IMR-90 (cell line): ENCODE measurements at regions not wholly inside any gene's neighbourhood (a gene's known extent, or its start where the extent isn't known, plus 50 kb on each side); places are given as distances from the start of the nearest gene placed in this dataset.

ENCODE experiments used
- ATAC-seq: fragments of 200-7000 bp; cut with Tn5 transposase; 2 replicates; pipeline ENCODE4 v1.9.1; 2020; ENCODE audit warnings: low read depth, mild to moderate bottlenecking, moderate library complexity
- BruUV-seq: library from RNA; stranded (reverse); fragments of 400-500 nt; replicated peaks from 2 replicates; lab custom pipeline; 2021; lab: Mats Ljungman, UMichigan
- CTCF ChIA-PET: fragments of 300-600 bp; formaldehyde crosslinking; extraction: SDS; loops from one replicate; lab custom pipeline; 2021; ENCODE audit warnings: antibody characterized with exemption; lab: Yijun Ruan, JAX
- POLR2A ChIA-PET: fragments of 300-600 bp; sonication (Branson Sonifier 250); formaldehyde crosslinking; loops from one replicate; lab custom pipeline; 2022; ENCODE audit warnings: antibody characterized with exemption; ENCODE audit not compliant: unreplicated experiment; lab: Charles Lee
- DNase-seq: peaks from one replicate; pipeline ENCODE4 v3.0.0; 2013
- H2AFZ ChIP-seq: replicated peaks from 2 replicates; pipeline ENCODE3; 2013; ENCODE audit warnings: low read length, mild to moderate bottlenecking; ENCODE audit not compliant: poor library complexity
- H2AK5ac ChIP-seq: 2 replicates; pipeline ENCODE4 v1.6.1; 2013; ENCODE audit warnings: low read depth, low read length, inconsistent platforms
- H2AK9ac ChIP-seq: replicated peaks from 2 replicates; pipeline ENCODE3; 2013; ENCODE audit warnings: mild to moderate bottlenecking, low read depth, low read length, moderate library complexity; ENCODE audit not compliant: poor library complexity
- H2BK120ac ChIP-seq: 2 replicates; pipeline ENCODE4 v1.6.1; 2013; ENCODE audit warnings: low read depth, low read length, inconsistent platforms
- H2BK15ac ChIP-seq: 3 replicates; pipeline ENCODE4 v1.6.1; 2013; ENCODE audit warnings: low read depth, low read length, inconsistent platforms
- H2BK20ac ChIP-seq: 2 replicates; pipeline ENCODE4 v1.6.1; 2013; ENCODE audit warnings: low read depth, mild to moderate bottlenecking, inconsistent platforms, low read length, moderate library complexity
- H2BK5ac ChIP-seq: 2 replicates; pipeline ENCODE4 v1.6.1; 2013; ENCODE audit warnings: mild to moderate bottlenecking, low read depth, low read length, inconsistent platforms; ENCODE audit not compliant: poor library complexity, severe bottlenecking
- H3K14ac ChIP-seq: replicated peaks from 2 replicates; pipeline ENCODE4 v1.6.1; 2013; ENCODE audit warnings: low read depth, low read length, inconsistent platforms
- H3K18ac ChIP-seq: 2 replicates; pipeline ENCODE4 v1.6.1; 2013; ENCODE audit warnings: low read depth, low read length, control low read depth
- H3K23ac ChIP-seq: 2 replicates; pipeline ENCODE4 v1.6.1; 2013; ENCODE audit warnings: low read depth, low read length, inconsistent platforms
- H3K27ac ChIP-seq: 2 replicates; pipeline ENCODE4 v1.5.1; 2013; ENCODE audit warnings: mild to moderate bottlenecking, control low read depth, low read length; ENCODE audit not compliant: insufficient read depth
- H3K27me3 ChIP-seq: 2 replicates; pipeline ENCODE4 v1.6.1; 2013; ENCODE audit warnings: low read length; ENCODE audit not compliant: control insufficient read depth, insufficient read depth
- H3K36me3 ChIP-seq: 2 replicates; pipeline ENCODE4 v1.6.1; 2013; ENCODE audit warnings: low read length, mixed read lengths; ENCODE audit not compliant: control insufficient read depth, insufficient read depth
- H3K4ac ChIP-seq: 2 replicates; pipeline ENCODE4 v1.6.1; 2013; ENCODE audit warnings: low read depth, low read length, inconsistent platforms
- H3K4me1 ChIP-seq: 2 replicates; pipeline ENCODE4 v1.6.1; 2013; ENCODE audit warnings: low read length, mixed read lengths; ENCODE audit not compliant: control insufficient read depth, insufficient read depth
- H3K4me2 ChIP-seq: 2 replicates; pipeline ENCODE4 v1.6.1; 2013; ENCODE audit warnings: low read depth, mild to moderate bottlenecking, control low read depth, low read length, moderate library complexity
- H3K4me3 ChIP-seq: 2 replicates; pipeline ENCODE4 v1.5.1; 2013; ENCODE audit warnings: low read depth, mild to moderate bottlenecking, control low read depth, low read length, moderate library complexity; ENCODE audit not compliant: insufficient read depth
- H3K56ac ChIP-seq: 2 replicates; pipeline ENCODE4 v1.6.1; 2013; ENCODE audit warnings: low read length, inconsistent platforms; ENCODE audit not compliant: insufficient read depth; ENCODE audit errors: extremely low read depth
- H3K79me1 ChIP-seq, 2 experiments: 2 replicates each; pipeline ENCODE4 v1.6.1; 2013; ENCODE audit warnings: low read length in 2 of 2, inconsistent platforms in 1 of 2, low read depth in 1 of 2
- H3K9ac ChIP-seq: 2 replicates; pipeline ENCODE4 v1.6.1; 2013; ENCODE audit warnings: low read depth, low read length, control low read depth
- H3K9me1 ChIP-seq: 2 replicates; pipeline ENCODE4 v1.6.1; 2013; ENCODE audit warnings: low read length, inconsistent platforms; ENCODE audit not compliant: insufficient read depth
- H3K9me3 ChIP-seq: 2 replicates; pipeline ENCODE4 v1.6.1; 2013; ENCODE audit warnings: low read length; ENCODE audit not compliant: control insufficient read depth, insufficient read depth
- H4K20me1 ChIP-seq: 2 replicates; pipeline ENCODE4 v1.6.1; 2013; ENCODE audit warnings: low read length, inconsistent platforms; ENCODE audit not compliant: insufficient read depth
- H4K5ac ChIP-seq: 2 replicates; pipeline ENCODE4 v1.6.1; 2013; ENCODE audit warnings: mild to moderate bottlenecking, low read depth, low read length, control low read depth
- H4K8ac ChIP-seq, 2 experiments: 2 replicates each; pipeline ENCODE4 v1.6.1; 2013; ENCODE audit warnings: low read depth in 2 of 2, low read length in 2 of 2, control low read depth in 1 of 2, inconsistent platforms in 1 of 2
- H4K91ac ChIP-seq: 2 replicates; pipeline ENCODE4 v1.6.1; 2013; ENCODE audit warnings: low read depth, low read length, inconsistent platforms; ENCODE audit not compliant: insufficient read depth
- BHLHE40 ChIP-seq: fragments of 150-350 bp; IDR thresholded peaks from 2 replicates; pipeline ENCODE4 v1.6.1; 2016; ENCODE audit warnings: mild to moderate bottlenecking, low read depth, low read length
- CEBPB ChIP-seq: IDR thresholded peaks from 2 replicates; pipeline ENCODE4 v1.6.1; 2012; ENCODE audit warnings: low read depth, low read length, improper control_type of control experiment
- CHD1 ChIP-seq: IDR thresholded peaks from 2 replicates; pipeline ENCODE4 v1.6.1; 2012; ENCODE audit warnings: low read depth, low read length, improper control_type of control experiment
- CTCF ChIP-seq: conservative IDR thresholded peaks from 2 replicates; pipeline ENCODE4 v1.5.1; 2012; ENCODE audit warnings: mild to moderate bottlenecking, low read depth, low read length, improper control_type of control experiment
- FOS ChIP-seq: fragments of 150-350 bp; IDR thresholded peaks from 2 replicates; pipeline ENCODE4 v1.6.1; 2016; ENCODE audit warnings: low read depth, low read length
- MAFK ChIP-seq: IDR thresholded peaks from 2 replicates; pipeline ENCODE4 v1.6.1; 2012; ENCODE audit warnings: low read depth, low read length, improper control_type of control experiment
- MAZ ChIP-seq: IDR thresholded peaks from 2 replicates; pipeline ENCODE4 v1.6.1; 2012; ENCODE audit warnings: low read depth, mild to moderate bottlenecking, low read length, improper control_type of control experiment, moderate library complexity, borderline replicate concordance
- MXI1 ChIP-seq: IDR thresholded peaks from 2 replicates; pipeline ENCODE4 v1.6.1; 2012; ENCODE audit warnings: low read depth, mild to moderate bottlenecking, low read length, moderate library complexity, borderline replicate concordance
- NFE2L2 ChIP-seq: fragments of 150-350 bp; IDR thresholded peaks from 2 replicates; pipeline ENCODE4 v1.6.1; 2016; ENCODE audit warnings: low read depth, mild to moderate bottlenecking, low read length
- POLR2A ChIP-seq: IDR thresholded peaks from 2 replicates; pipeline ENCODE4 v1.6.1; 2012; ENCODE audit warnings: mild to moderate bottlenecking, low read depth, low read length
- RAD21 ChIP-seq: IDR thresholded peaks from 2 replicates; pipeline ENCODE4 v1.6.1; 2012; ENCODE audit warnings: low read length, improper control_type of control experiment
- RCOR1 ChIP-seq: IDR thresholded peaks from 2 replicates; pipeline ENCODE4 v1.6.1; 2012; ENCODE audit warnings: mild to moderate bottlenecking, low read length, improper control_type of control experiment; ENCODE audit not compliant: insufficient replicate concordance
- RFX5 ChIP-seq: IDR thresholded peaks from 2 replicates; pipeline ENCODE4 v1.8.0; 2012; ENCODE audit warnings: low read depth, mild to moderate bottlenecking, low read length, moderate library complexity
- SMC3 ChIP-seq: fragments of 150-350 bp; IDR thresholded peaks from 2 replicates; pipeline ENCODE4 v1.6.1; 2016; ENCODE audit warnings: low read depth, mild to moderate bottlenecking, antibody characterized with exemption, low read length, moderate library complexity
- WGBS, 2 experiments: methylation state at CpG; one replicate each; pipeline versions ENCODE4 v1.1.5 to v1.1.7; 2013; ENCODE audit warnings: missing lambda C conversion rate in 2 of 2; ENCODE audit not compliant: insufficient read length in 1 of 2; ENCODE audit errors: extremely low coverage in 2 of 2; 5-methylcytosine and 5-hydroxymethylcytosine counted together
- dilution Hi-C: fragments of 300-500 bp; cut with HindIII; formaldehyde crosslinking; loops from one replicate; pipeline ENCODE4 v1.14.3; 2018; ENCODE audit warnings: low sequenced_read_pairs; ENCODE audit not compliant: unreplicated experiment
- in situ Hi-C: fragments of 300-500 bp; cut with MboI; formaldehyde crosslinking; loops from 3 replicates; pipeline ENCODE4 v1.14.3; 2019; ENCODE audit warnings: low sequenced_read_pairs, inconsistent platforms, mixed read lengths
- intact Hi-C: fragments of 100-400 bp; cut with micrococcal nuclease; formaldehyde crosslinking; loops from 2 replicates; pipeline ENCODE4 v1.10.0; 2022
- TF ChIP-seq, protein P1 (sequence below): fragments of 150-350 bp; IDR thresholded peaks from 2 replicates; pipeline ENCODE4 v1.6.1; 2017; ENCODE audit warnings: mild to moderate bottlenecking, antibody characterized with exemption, low read length, low read depth
- TF ChIP-seq, protein P2 (sequence below): fragments of 150-350 bp; IDR thresholded peaks from 2 replicates; pipeline ENCODE4 v1.6.1; 2016; ENCODE audit warnings: low read depth, mild to moderate bottlenecking, low read length, moderate library complexity, borderline replicate concordance

DNA sequence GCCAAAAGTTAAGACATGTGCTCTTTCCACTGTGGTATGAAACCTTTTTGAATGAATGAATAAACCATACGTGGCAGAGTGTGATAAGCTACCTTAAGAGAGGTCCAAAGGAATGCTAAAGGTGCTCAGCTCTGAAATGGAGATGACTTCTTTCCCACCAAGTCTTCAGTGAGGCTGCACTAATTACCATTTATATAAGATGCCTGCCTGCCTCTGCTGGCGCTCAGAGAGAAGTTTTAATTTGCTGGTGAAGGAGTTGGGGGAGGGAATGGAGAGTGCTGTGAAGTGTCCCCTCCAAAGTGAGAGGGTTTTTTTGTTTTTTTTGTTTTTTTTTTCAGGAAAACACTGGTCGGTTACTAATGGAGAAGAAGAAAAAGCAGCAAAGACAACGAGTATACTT lies 559.0 kb downstream of the OMA1 start:
- no peak overlapping the region for H4K8ac ChIP-seq
- no peak overlapping the region for H3K23ac ChIP-seq
- H4K5ac ChIP-seq: no peak overlapping the region
- no peak overlapping the region for H4K91ac ChIP-seq
- no peak overlapping the region for H2BK120ac ChIP-seq
- WGBS, 2 experiments: 37% methylated on average over 2 of the region's 4 CpGs; no CpG with 5 or more reads in 1 of the 2 experiments
- H3K4me3 ChIP-seq: no peak overlapping the region
- BruUV-seq: no TSS peak
- no peaks in the 10 kb centered on the region for H3K9me1 ChIP-seq
- dilution Hi-C loops (no loop called here), in situ Hi-C loops (no loop called here), intact Hi-C loops (no loop called here)
- H2BK5ac ChIP-seq: no peak overlapping the region
- no peak overlapping the region for H3K27ac ChIP-seq
- H4K20me1 ChIP-seq: no peaks in the 10 kb centered on the region
- no peaks in the 10 kb centered on the region for H3K79me1 ChIP-seq
- TF ChIP-seq NFE2L2 (no peak), FOS (no peak), MAFK (no peak), CHD1 (no peak), CTCF (no peak), MAZ (no peak), SMC3 (no peak), RCOR1 (no peak), MXI1 (no peak), CEBPB (no peak), POLR2A (no peak), RFX5 (no peak), RAD21 (no peak), BHLHE40 (no peak)
- TF ChIP-seq, protein P1, sequence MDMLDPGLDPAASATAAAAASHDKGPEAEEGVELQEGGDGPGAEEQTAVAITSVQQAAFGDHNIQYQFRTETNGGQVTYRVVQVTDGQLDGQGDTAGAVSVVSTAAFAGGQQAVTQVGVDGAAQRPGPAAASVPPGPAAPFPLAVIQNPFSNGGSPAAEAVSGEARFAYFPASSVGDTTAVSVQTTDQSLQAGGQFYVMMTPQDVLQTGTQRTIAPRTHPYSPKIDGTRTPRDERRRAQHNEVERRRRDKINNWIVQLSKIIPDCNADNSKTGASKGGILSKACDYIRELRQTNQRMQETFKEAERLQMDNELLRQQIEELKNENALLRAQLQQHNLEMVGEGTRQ: no peak
- TF ChIP-seq, protein P2, sequence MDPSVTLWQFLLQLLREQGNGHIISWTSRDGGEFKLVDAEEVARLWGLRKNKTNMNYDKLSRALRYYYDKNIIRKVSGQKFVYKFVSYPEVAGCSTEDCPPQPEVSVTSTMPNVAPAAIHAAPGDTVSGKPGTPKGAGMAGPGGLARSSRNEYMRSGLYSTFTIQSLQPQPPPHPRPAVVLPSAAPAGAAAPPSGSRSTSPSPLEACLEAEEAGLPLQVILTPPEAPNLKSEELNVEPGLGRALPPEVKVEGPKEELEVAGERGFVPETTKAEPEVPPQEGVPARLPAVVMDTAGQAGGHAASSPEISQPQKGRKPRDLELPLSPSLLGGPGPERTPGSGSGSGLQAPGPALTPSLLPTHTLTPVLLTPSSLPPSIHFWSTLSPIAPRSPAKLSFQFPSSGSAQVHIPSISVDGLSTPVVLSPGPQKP: no peak
- H3K4me2 ChIP-seq: no peak overlapping the region
- no peak overlapping the region for H3K18ac ChIP-seq
- H3K14ac ChIP-seq: no peak overlapping the region
- H3K27me3 ChIP-seq: no peaks in the 10 kb centered on the region
- ChIA-PET CTCF (no interaction called here), POLR2A (no interaction called here)
- no peaks in the 10 kb centered on the region for H3K4me1 ChIP-seq
- ATAC-seq (no peak), DNase-seq (no peak)
- no peak overlapping the region for H3K4ac ChIP-seq
- H2BK20ac ChIP-seq: no peak overlapping the region
- no peaks in the 10 kb centered on the region for H3K36me3 ChIP-seq
- no peak overlapping the region for H3K56ac ChIP-seq
- no peak overlapping the region for H2BK15ac ChIP-seq
- no peak overlapping the region for H2AK5ac ChIP-seq
- H3K9ac ChIP-seq: no peak overlapping the region
- H2AK9ac ChIP-seq: no peak overlapping the region
- no peaks in the 10 kb centered on the region for H3K9me3 ChIP-seq
- H2AFZ ChIP-seq: no peak overlapping the region
